ENCODE measurements at regions not wholly inside any gene's neighbourhood (a gene's known extent, or its start where the extent isn't known, plus 50 kb on each side); places are given as distances from the start of the nearest gene placed in this dataset.

GRCh38 chr9:73566627-73567026 is 415.0 kb downstream of the ANXA1 start:
- Mint-ChIP-seq H3K4me1 (no peaks in the 10 kb centered on the region), H3K4me3 (no peak overlapping the region), H3K27me3 (no peaks in the 10 kb centered on the region), H3K27ac (no peak overlapping the region), H3K9me3 (ENCODE audit: low read depth) (no peaks in the 10 kb centered on the region), H3K36me3 (no peaks in the 10 kb centered on the region)
- DNase-seq (no peak), ATAC-seq (no peak)
- CTCF ChIA-PET: no interaction called here

DNA sequence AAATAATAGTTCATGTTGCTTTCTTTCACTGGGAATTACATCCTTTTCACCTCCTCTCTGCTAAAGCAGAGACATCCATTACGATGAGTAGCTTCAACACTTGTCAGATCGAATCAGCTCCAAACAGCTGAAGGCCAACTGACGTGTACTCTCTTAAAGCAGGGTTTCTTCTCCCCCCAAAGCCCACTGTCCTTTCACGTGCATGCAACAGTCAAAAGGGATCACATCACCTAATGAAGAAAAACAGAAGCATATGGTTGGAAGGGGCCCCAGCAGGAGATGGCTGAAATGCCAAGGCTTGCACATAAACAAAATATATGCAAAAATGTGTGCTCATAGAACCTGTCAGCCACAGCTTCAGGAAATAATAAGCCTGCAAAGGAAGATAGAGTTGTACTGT is 421.6 kb downstream of the ANXA1 start:
- no peak overlapping the region for H3K27ac Mint-ChIP-seq
- no peaks in the 10 kb centered on the region for H3K27me3 Mint-ChIP-seq
- no peaks in the 10 kb centered on the region for H3K4me1 Mint-ChIP-seq
- DNase-seq: no peak
- ATAC-seq: no peak
- H3K4me3 Mint-ChIP-seq: no peak overlapping the region
- no peaks in the 10 kb centered on the region for H3K9me3 Mint-ChIP-seq (ENCODE audit: low read depth)
- no peaks in the 10 kb centered on the region for H3K36me3 Mint-ChIP-seq
- CTCF ChIA-PET: no interaction called here

- Mint-ChIP-seq H3K27ac (no peak overlapping the region), H3K9me3 (ENCODE audit: low read depth) (no peaks in the 10 kb centered on the region), H3K36me3 (no peaks in the 10 kb centered on the region), H3K4me1 (no peaks in the 10 kb centered on the region), H3K27me3 (no peaks in the 10 kb centered on the region), H3K4me3 (no peak overlapping the region)
- CTCF ChIA-PET: no interaction called here
- ATAC-seq (no peak), DNase-seq (no peak)
Observed at GRCh38 chr9:73575101-73576060, 423.7 kb downstream of the ANXA1 start.

- no peaks in the 10 kb centered on the region for H3K36me3 Mint-ChIP-seq
- H3K4me1 Mint-ChIP-seq: no peaks in the 10 kb centered on the region
- ATAC-seq: no peak
- no peaks in the 10 kb centered on the region for H3K9me3 Mint-ChIP-seq (ENCODE audit: low read depth)
- no peak for DNase-seq
- no peak overlapping the region for H3K27ac Mint-ChIP-seq
- no peak overlapping the region for H3K4me3 Mint-ChIP-seq
- no peaks in the 10 kb centered on the region for H3K27me3 Mint-ChIP-seq
- CTCF ChIA-PET: no interaction called here
Observed at GRCh38 chr9:73577848-73578247, 426.2 kb downstream of the ANXA1 start.

GRCh38 chr9:73579823-73580222 is 428.2 kb downstream of the ANXA1 start:
- CTCF ChIA-PET: no interaction called here
- no peak for DNase-seq
- H3K27ac Mint-ChIP-seq: no peak overlapping the region
- H3K27me3 Mint-ChIP-seq: no peaks in the 10 kb centered on the region
- H3K4me1 Mint-ChIP-seq: no peaks in the 10 kb centered on the region
- no peak for ATAC-seq
- no peaks in the 10 kb centered on the region for H3K36me3 Mint-ChIP-seq
- H3K4me3 Mint-ChIP-seq: no peak overlapping the region
- no peaks in the 10 kb centered on the region for H3K9me3 Mint-ChIP-seq (ENCODE audit: low read depth)

- H3K4me1 Mint-ChIP-seq: no peaks in the 10 kb centered on the region
- no peak for ATAC-seq
- H3K4me3 Mint-ChIP-seq: no peak overlapping the region
- no peak for DNase-seq
- H3K9me3 Mint-ChIP-seq (ENCODE audit: low read depth): no peaks in the 10 kb centered on the region
- no peaks in the 10 kb centered on the region for H3K27me3 Mint-ChIP-seq
- H3K27ac Mint-ChIP-seq: no peak overlapping the region
- H3K36me3 Mint-ChIP-seq: no peaks in the 10 kb centered on the region
- CTCF ChIA-PET: no interaction called here
Observed at GRCh38 chr9:73583576-73583975, 431.9 kb downstream of the ANXA1 start.

DNA sequence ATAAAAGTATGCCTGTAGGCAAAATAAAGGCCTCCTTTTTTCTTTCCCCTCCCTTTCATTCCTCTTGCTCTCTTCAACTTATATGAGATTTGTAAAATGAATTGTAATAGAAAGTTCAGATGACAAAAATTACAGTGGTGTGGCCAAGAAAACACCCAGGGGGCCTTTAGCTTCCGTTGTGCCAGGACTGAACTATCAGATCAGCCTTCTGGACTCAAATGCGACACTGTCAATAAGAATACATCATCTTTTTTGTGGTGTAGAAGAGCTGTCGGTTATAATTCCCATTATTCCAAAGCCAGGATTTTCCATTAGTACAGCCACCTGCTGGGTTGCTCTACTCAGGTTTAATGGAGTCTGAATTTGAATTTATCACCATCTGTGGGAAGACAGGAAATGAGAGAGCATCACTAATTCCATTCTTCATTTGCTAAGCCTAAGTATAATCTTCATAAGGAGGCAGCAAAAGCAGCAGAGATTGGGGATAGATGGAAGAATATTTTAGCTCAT is 443.4 kb downstream of the ANXA1 start:
- no peak overlapping the region for H3K4me3 Mint-ChIP-seq
- CTCF ChIA-PET: no interaction called here
- DNase-seq (no peak), ATAC-seq (no peak)
- no peak overlapping the region for H3K27ac Mint-ChIP-seq
- no peaks in the 10 kb centered on the region for H3K36me3 Mint-ChIP-seq
- no peaks in the 10 kb centered on the region for H3K4me1 Mint-ChIP-seq
- no peaks in the 10 kb centered on the region for H3K9me3 Mint-ChIP-seq (ENCODE audit: low read depth)
- no peaks in the 10 kb centered on the region for H3K27me3 Mint-ChIP-seq

- H3K27me3 Mint-ChIP-seq: no peaks in the 10 kb centered on the region
- DNase-seq: no peak
- no peak for ATAC-seq
- H3K4me1 Mint-ChIP-seq: no peaks in the 10 kb centered on the region
- H3K27ac Mint-ChIP-seq: no peak overlapping the region
- no peaks in the 10 kb centered on the region for H3K36me3 Mint-ChIP-seq
- CTCF ChIA-PET: no interaction called here
- H3K9me3 Mint-ChIP-seq (ENCODE audit: low read depth): no peaks in the 10 kb centered on the region
- H3K4me3 Mint-ChIP-seq: no peak overlapping the region
Observed at GRCh38 chr9:73596321-73596720, 444.7 kb downstream of the ANXA1 start.

- Mint-ChIP-seq H3K4me1 (no peaks in the 10 kb centered on the region), H3K27me3 (no peaks in the 10 kb centered on the region), H3K27ac (no peak overlapping the region), H3K36me3 (no peaks in the 10 kb centered on the region), H3K9me3 (ENCODE audit: low read depth) (no peaks in the 10 kb centered on the region), H3K4me3 (no peak overlapping the region)
- CTCF ChIA-PET: no interaction called here
- ATAC-seq (no peak), DNase-seq (no peak)
Observed at GRCh38 chr9:73597039-73597438, 445.4 kb downstream of the ANXA1 start.

DNA sequence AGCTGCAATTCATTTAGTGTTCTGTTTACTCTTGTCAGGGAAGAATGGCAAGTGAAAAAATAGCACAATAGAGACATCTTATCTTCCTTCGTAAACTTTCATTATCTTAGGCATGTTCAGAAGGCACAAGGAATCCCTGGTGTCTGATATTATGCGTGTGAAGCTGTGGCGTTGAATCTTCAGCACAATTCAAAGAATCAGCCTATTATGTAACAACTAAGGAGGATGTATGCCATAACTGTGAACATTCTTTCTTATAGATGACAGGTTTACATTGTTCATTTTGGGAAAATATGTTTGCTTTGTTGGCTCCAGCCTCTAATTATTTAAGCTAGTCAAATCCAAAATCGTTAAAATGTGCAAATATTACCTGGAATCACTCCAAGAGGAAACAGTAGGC is 446.1 kb downstream of the ANXA1 start:
- ATAC-seq (no peak), DNase-seq (no peak)
- no peak overlapping the region for H3K27ac Mint-ChIP-seq
- H3K36me3 Mint-ChIP-seq: no peaks in the 10 kb centered on the region
- no peaks in the 10 kb centered on the region for H3K27me3 Mint-ChIP-seq
- no peaks in the 10 kb centered on the region for H3K4me1 Mint-ChIP-seq
- H3K4me3 Mint-ChIP-seq: no peak overlapping the region
- no peaks in the 10 kb centered on the region for H3K9me3 Mint-ChIP-seq (ENCODE audit: low read depth)
- CTCF ChIA-PET: no interaction called here

DNA sequence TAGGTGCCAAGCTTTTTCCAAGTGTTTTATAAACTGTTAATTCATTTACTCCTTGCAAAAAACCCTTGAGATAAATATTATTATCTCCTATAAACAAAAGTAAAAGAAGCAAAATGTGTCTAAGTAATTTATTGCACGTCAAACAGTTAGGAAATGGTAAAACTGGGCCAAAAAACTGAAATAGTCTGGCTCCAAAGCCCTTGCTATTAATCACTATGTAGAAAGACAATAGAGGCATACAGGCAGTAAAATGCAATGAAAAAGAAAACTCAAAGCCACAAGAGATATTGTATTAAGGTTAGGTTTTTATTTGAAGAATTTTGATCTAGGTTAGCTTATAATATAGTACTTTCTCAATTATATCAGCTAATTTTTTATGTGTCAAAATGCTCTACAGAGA is 457.7 kb downstream of the ANXA1 start:
- Mint-ChIP-seq H3K27ac (no peak overlapping the region), H3K27me3 (no peaks in the 10 kb centered on the region), H3K36me3 (no peaks in the 10 kb centered on the region), H3K9me3 (ENCODE audit: low read depth) (no peaks in the 10 kb centered on the region), H3K4me1 (no peaks in the 10 kb centered on the region), H3K4me3 (no peak overlapping the region)
- DNase-seq (no peak), ATAC-seq (no peak)
- CTCF ChIA-PET: no interaction called here

- Mint-ChIP-seq H3K4me1 (no peaks in the 10 kb centered on the region), H3K9me3 (ENCODE audit: low read depth) (no peaks in the 10 kb centered on the region), H3K27ac (no peak overlapping the region), H3K36me3 (no peaks in the 10 kb centered on the region), H3K4me3 (no peak overlapping the region), H3K27me3 (no peaks in the 10 kb centered on the region)
- ATAC-seq (no peak), DNase-seq (no peak)
- CTCF ChIA-PET: no interaction called here
Observed at GRCh38 chr9:73611032-73611431, 459.4 kb downstream of the ANXA1 start.

- no peaks in the 10 kb centered on the region for H3K36me3 Mint-ChIP-seq
- H3K4me1 Mint-ChIP-seq: no peaks in the 10 kb centered on the region
- H3K27ac Mint-ChIP-seq: no peak overlapping the region
- DNase-seq (no peak), ATAC-seq (no peak)
- CTCF ChIA-PET: no interaction called here
- no peaks in the 10 kb centered on the region for H3K9me3 Mint-ChIP-seq (ENCODE audit: low read depth)
- no peak overlapping the region for H3K4me3 Mint-ChIP-seq
- H3K27me3 Mint-ChIP-seq: no peaks in the 10 kb centered on the region
Observed at GRCh38 chr9:73613092-73613701, 461.5 kb downstream of the ANXA1 start.

DNA sequence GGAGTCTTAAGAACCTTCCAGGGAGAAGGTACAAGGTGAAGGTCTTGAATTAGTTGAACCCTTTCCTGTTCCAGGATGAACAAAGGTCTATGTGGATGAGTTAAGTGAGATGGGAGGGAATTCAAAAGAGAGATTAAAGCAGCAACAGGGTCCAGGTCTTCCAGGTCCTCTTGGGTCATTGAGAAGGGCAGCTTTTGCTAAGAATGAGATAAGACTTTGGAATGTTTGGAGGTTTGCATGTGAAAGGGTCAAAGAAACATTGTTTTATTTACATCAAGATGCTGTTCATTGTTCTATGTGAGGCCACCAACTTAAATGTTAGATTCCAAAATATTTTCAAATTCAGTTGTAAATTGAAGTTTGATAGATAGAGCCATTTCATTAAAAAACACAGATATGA is 463.9 kb downstream of the ANXA1 start:
- Mint-ChIP-seq H3K36me3 (no peaks in the 10 kb centered on the region), H3K4me1 (no peaks in the 10 kb centered on the region), H3K4me3 (no peak overlapping the region), H3K27ac (no peak overlapping the region), H3K9me3 (ENCODE audit: low read depth) (peaks cover 3% of the 10 kb centered on the region), H3K27me3 (no peaks in the 10 kb centered on the region)
- no peak for DNase-seq
- ATAC-seq: no peak
- CTCF ChIA-PET: no interaction called here
